HCT116 (cell line): ENCODE measurements at regions not wholly inside any gene's neighbourhood (a gene's known extent, or its start where the extent isn't known, plus 50 kb on each side); places are given as distances from the start of the nearest gene placed in this dataset.

Experiments used
- ATF3 ChIP-seq: IDR thresholded peaks from 2 replicates; pipeline ENCODE4 v1.6.1; 2012
- CTCF ChIP-seq, 3 experiments: fragments of 200-600 bp in 1 of 3; sonication (generic) in 1 of 3; IDR thresholded peaks in 2 of 3; conservative IDR thresholded peaks in 1 of 3; 2 replicates each; pipeline ENCODE4 v1.5.1; 2012 to 2017; ENCODE audit warnings: low read depth in 2 of 3, low read length in 2 of 3, antibody characterized with exemption in 1 of 3, borderline replicate concordance in 1 of 3, control low read depth in 1 of 3, mild to moderate bottlenecking in 1 of 3, mixed read lengths in 1 of 3, mixed run types in 1 of 3, moderate library complexity in 1 of 3; ENCODE audit not compliant: insufficient read depth in 1 of 3
- EZH2 ChIP-seq: fragments of 200-600 bp; sonication (generic); IDR thresholded peaks from 2 replicates; pipeline ENCODE4 v1.6.1; 2017; ENCODE audit warnings: antibody characterized with exemption, mixed run types
- EZH2phosphoT487 ChIP-seq: fragments of 200-600 bp; IDR thresholded peaks from 2 replicates; pipeline ENCODE4 v1.6.1; 2018; ENCODE audit warnings: antibody characterized with exemption, borderline replicate concordance
- JUND ChIP-seq: IDR thresholded peaks from 2 replicates; pipeline ENCODE4 v1.6.1; 2012
- POLR2A ChIP-seq: IDR thresholded peaks from 2 replicates; pipeline ENCODE4 v1.7.0; 2011; ENCODE audit warnings: borderline replicate concordance; ENCODE audit not compliant: insufficient read depth, insufficient read length; ENCODE audit errors: extremely low read depth
- SIN3A ChIP-seq: IDR thresholded peaks from 2 replicates; pipeline ENCODE4 v1.6.1; 2012; ENCODE audit warnings: low read depth
- YY1 ChIP-seq: IDR thresholded peaks from 2 replicates; pipeline ENCODE4 v1.6.1; 2011; ENCODE audit warnings: low read length, low read depth, moderate library complexity, mild to moderate bottlenecking; ENCODE audit not compliant: insufficient replicate concordance; ENCODE audit errors: extremely low read depth

DNA sequence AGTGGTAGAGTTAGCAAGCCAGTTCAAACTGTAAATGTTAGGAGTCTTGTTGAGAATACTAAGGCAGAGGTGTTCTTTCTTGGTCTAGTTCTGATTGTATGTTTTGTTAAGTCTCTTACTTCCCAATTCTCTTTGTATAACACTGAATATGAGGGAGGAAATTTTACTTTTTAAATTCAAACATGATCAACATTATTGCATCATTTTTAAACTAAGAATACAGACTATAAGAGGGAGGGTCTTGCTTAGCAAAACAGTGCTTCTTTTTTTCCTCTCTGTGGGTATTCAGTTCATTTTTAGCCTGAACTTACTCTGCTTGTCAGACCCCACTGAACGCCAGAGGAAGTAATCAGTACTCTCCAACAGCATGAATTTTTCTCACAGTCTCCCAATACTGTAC lies 198.0 kb downstream of the GABRG1 start:
- TF ChIP-seq CTCF (IDR thresholded peaks at IDR 0.05 in 2 of 3, conservative IDR thresholded peaks at IDR 0.05 in 1 of 3; ENCODE audit: borderline replicate concordance in 1 of 3, insufficient read depth in 1 of 3, low read depth in 2 of 3, low read length in 2 of 3) (no peak), YY1 (no peak), EZH2 (no peak), SIN3A (no peak), POLR2A (no peak), JUND (no peak), ATF3 (no peak), EZH2phosphoT487 (no peak)
